ENCODE measurements at regions not wholly inside any gene's neighbourhood (a gene's known extent, or its start where the extent isn't known, plus 50 kb on each side); places are given as distances from the start of the nearest gene placed in this dataset.

- ATAC-seq, result no peak
These were observed 213.9 kb upstream of the UMPS start for GRCh38 chr3:124516333-124516732.

- no peak for ATAC-seq
These were observed 212.9 kb upstream of the UMPS start for GRCh38 chr3:124517306-124517705.

- no peak for ATAC-seq
These were observed 211.9 kb upstream of the UMPS start for GRCh38 chr3:124518350-124518749.

GRCh38 chr3:124519591-124520194, 210.6 kb upstream of the UMPS start:
- ATAC-seq, result no peak

- no peak for ATAC-seq
These were observed 209.3 kb upstream of the UMPS start for GRCh38 chr3:124520970-124521369.

GRCh38 chr3:124522082-124522625, 208.1 kb upstream of the UMPS start:
- ATAC-seq, result no peak

- no peak for ATAC-seq
These were observed 203.7 kb upstream of the UMPS start for GRCh38 chr3:124526601-124527000.

- no peak for ATAC-seq
These were observed 200.3 kb upstream of the UMPS start for GRCh38 chr3:124529826-124530571.

GRCh38 chr3:124530916-124531315, 199.3 kb upstream of the UMPS start:
- ATAC-seq, result no peak

GRCh38 chr3:124532071-124532470, 198.2 kb upstream of the UMPS start:
- ATAC-seq, result no peak

- no peak for ATAC-seq
These were observed 194.9 kb upstream of the UMPS start for GRCh38 chr3:124535306-124535705.

- no peak for ATAC-seq
These were observed 189.6 kb upstream of the UMPS start for GRCh38 chr3:124540550-124541211.

GRCh38 chr3:124542214-124542869, 187.9 kb upstream of the UMPS start:
- ATAC-seq, result no peak

GRCh38 chr3:124545891-124546290, 184.4 kb upstream of the UMPS start:
- no peak for ATAC-seq

GRCh38 chr3:124552224-124552623, 178.0 kb upstream of the UMPS start:
- ATAC-seq, result no peak

- ATAC-seq, result no peak
These were observed 177.1 kb upstream of the UMPS start for GRCh38 chr3:124553178-124553577.

- no peak for ATAC-seq
These were observed 173.6 kb upstream of the UMPS start for GRCh38 chr3:124556636-124557035.

GRCh38 chr3:124557433-124558232, 172.6 kb upstream of the UMPS start:
- ATAC-seq, result no peak

GRCh38 chr3:124558991-124559845, 171.0 kb upstream of the UMPS start:
- ATAC-seq, result no peak

GRCh38 chr3:124559846-124560574, 170.2 kb upstream of the UMPS start:
- ATAC-seq, result peak; percentile 30 to 55

All from activated CD4-positive, CD25-positive, alpha-beta regulatory T cell treated with anti-CD3 and anti-CD28 coated beads, Interleukin-2, amount 50 U/mL, for 24 hours (primary cell).